Panc1 (cell line): ENCODE measurements at regions not wholly inside any gene's neighbourhood (a gene's known extent, or its start where the extent isn't known, plus 50 kb on each side); places are given as distances from the start of the nearest gene placed in this dataset.

ENCODE experiments used
- CTCF ChIP-seq: fragments of 450-650 bp; IDR thresholded peaks from 2 replicates; pipeline ENCODE4 v1.5.1; 2017; ENCODE audit warnings: mild to moderate bottlenecking
- POLR2AphosphoS5 ChIP-seq: IDR thresholded peaks from 2 replicates; pipeline ENCODE4 v1.6.1; 2012; ENCODE audit warnings: mild to moderate bottlenecking, low read depth, low read length, moderate library complexity

- no peak for TF ChIP-seq CTCF
- peak; percentile 64; the same call in 1 of the 2 replicates for TF ChIP-seq POLR2AphosphoS5
Measured at GRCh38 chr3:23685541-23686258, 120.1 kb upstream of the UBE2E1 start.
